Activated T-helper 2 cell treated with anti-CD3 and anti-CD28 coated beads, Interferon-gamma antibody, Interleukin-2, Interleukin-4, amounts not matched to agents 10 μg/mL and 5 μg/mL and 100 μg/mL, durations not matched to agents 14 hours and 24 hours and 36 hours (primary cell): ENCODE measurements at regions not wholly inside any gene's neighbourhood (a gene's known extent, or its start where the extent isn't known, plus 50 kb on each side); places are given as distances from the start of the nearest gene placed in this dataset.
"Not testable (repeated sequence)": the region's sequence is repeated elsewhere in the genome, so short reads cannot be mapped to it uniquely, and the experiment has no call there.

Experiments
- DNase-seq: peaks from one replicate; pipeline ENCODE4 v3.0.0; 2021; ENCODE audit warnings: low spot score
- H3K27ac Mint-ChIP-seq: one replicate; pipeline ENCODE4 v1.8.0; 2021; ENCODE audit warnings: mixed read lengths
- H3K27me3 Mint-ChIP-seq: one replicate; pipeline ENCODE4 v1.8.0; 2021; ENCODE audit warnings: low read depth, mixed read lengths
- H3K36me3 Mint-ChIP-seq: one replicate; pipeline ENCODE4 v1.8.0; 2021; ENCODE audit warnings: low read depth, mixed read lengths
- H3K4me1 Mint-ChIP-seq: one replicate; pipeline ENCODE4 v1.8.0; 2021; ENCODE audit warnings: low read depth, mixed read lengths
- H3K4me3 Mint-ChIP-seq: one replicate; pipeline ENCODE4 v1.8.0; 2021; ENCODE audit warnings: low read depth, mild to moderate bottlenecking, moderate library complexity, mixed read lengths
- H3K9me3 Mint-ChIP-seq: one replicate; pipeline ENCODE4 v1.8.0; 2021; ENCODE audit warnings: mixed read lengths
- intact Hi-C: fragments of 100-400 bp; cut with micrococcal nuclease; formaldehyde crosslinking; loops from one replicate; pipeline ENCODE4 v1.15.1; 2023

GRCh38 chr13:107649079-107649478 is 566.3 kb downstream of the LIG4 start:
- no peaks in the 10 kb centered on the region for H3K36me3 Mint-ChIP-seq
- intact Hi-C loops, result no loop called here

GRCh38 chr13:107644136-107644535 is 571.2 kb downstream of the LIG4 start:
- no peaks in the 10 kb centered on the region for H3K27me3 Mint-ChIP-seq
- no peaks in the 10 kb centered on the region for H3K36me3 Mint-ChIP-seq
- H3K27ac Mint-ChIP-seq, result no peak overlapping the region
- intact Hi-C loops, result no loop called here
- no peaks in the 10 kb centered on the region for H3K4me1 Mint-ChIP-seq
- H3K4me3 Mint-ChIP-seq, result no peak overlapping the region
- no peak for DNase-seq
- no peaks in the 10 kb centered on the region for H3K9me3 Mint-ChIP-seq

More at GRCh38 chr13:107649079-107649478, 566.3 kb downstream of the LIG4 start:
- no peaks in the 10 kb centered on the region for H3K27me3 Mint-ChIP-seq
- peaks cover 4% of the 10 kb centered on the region for H3K9me3 Mint-ChIP-seq
- no peak overlapping the region for H3K4me3 Mint-ChIP-seq
- no peak overlapping the region for H3K27ac Mint-ChIP-seq
- DNase-seq, result no peak
- H3K4me1 Mint-ChIP-seq, result no peaks in the 10 kb centered on the region

- no peaks in the 10 kb centered on the region for H3K36me3 Mint-ChIP-seq
- intact Hi-C loops, result no loop called here
- no peak overlapping the region for H3K27ac Mint-ChIP-seq
These were observed 571.7 kb downstream of the LIG4 start for GRCh38 chr13:107643615-107644014.

GRCh38 chr13:107642831-107643230 is 572.5 kb downstream of the LIG4 start:
- no peaks in the 10 kb centered on the region for H3K27me3 Mint-ChIP-seq
- H3K9me3 Mint-ChIP-seq, result no peaks in the 10 kb centered on the region
- no peak for DNase-seq
- no peak overlapping the region for H3K4me3 Mint-ChIP-seq
- no peak overlapping the region for H3K27ac Mint-ChIP-seq
- intact Hi-C loops, result no loop called here
- no peaks in the 10 kb centered on the region for H3K4me1 Mint-ChIP-seq
- H3K36me3 Mint-ChIP-seq, result no peaks in the 10 kb centered on the region

More at GRCh38 chr13:107643615-107644014, 571.7 kb downstream of the LIG4 start:
- Mint-ChIP-seq H3K4me3 (no peak overlapping the region), H3K9me3 (no peaks in the 10 kb centered on the region), H3K4me1 (no peaks in the 10 kb centered on the region), H3K27me3 (no peaks in the 10 kb centered on the region)
- no peak for DNase-seq

DNA sequence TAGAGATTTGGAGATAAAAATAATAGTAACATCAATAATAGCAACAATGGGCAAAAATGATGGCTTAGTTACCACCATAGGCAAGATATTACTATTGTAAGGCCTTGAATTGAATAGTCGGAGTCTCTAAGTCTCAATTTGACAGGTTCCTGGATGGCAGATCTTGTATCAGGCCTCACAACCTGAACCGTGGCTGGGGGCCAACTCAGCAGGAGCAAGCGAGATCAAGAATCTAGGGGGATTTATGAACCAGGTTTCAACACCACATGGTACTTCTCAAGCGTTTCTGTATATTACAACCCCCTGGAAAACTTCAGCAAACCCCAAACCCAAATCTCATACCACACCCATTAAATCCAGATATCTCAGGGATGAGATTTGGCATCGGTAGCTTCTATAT is 573.8 kb downstream of the LIG4 start:
- H3K27ac Mint-ChIP-seq, result no peak overlapping the region
- H3K4me3 Mint-ChIP-seq, result no peak overlapping the region

GRCh38 chr13:107625648-107626047 is 589.7 kb downstream of the LIG4 start:
- Mint-ChIP-seq H3K9me3 (peaks cover 11% of the 10 kb centered on the region), H3K4me3 (no peak overlapping the region), H3K36me3 (no peaks in the 10 kb centered on the region), H3K27ac (no peak overlapping the region), H3K27me3 (no peaks in the 10 kb centered on the region), H3K4me1 (no peaks in the 10 kb centered on the region)
- no peak for DNase-seq
- intact Hi-C loops, result no loop called here

More for the DNA sequence above, 573.8 kb downstream of the LIG4 start:
- Mint-ChIP-seq H3K9me3 (no peaks in the 10 kb centered on the region), H3K27me3 (no peaks in the 10 kb centered on the region), H3K36me3 (no peaks in the 10 kb centered on the region), H3K4me1 (no peaks in the 10 kb centered on the region)
- intact Hi-C loops, result no loop called here
- no peak for DNase-seq

GRCh38 chr13:107617527-107617926 is 597.8 kb downstream of the LIG4 start:
- H3K9me3 Mint-ChIP-seq, result peaks cover 10% of the 10 kb centered on the region
- intact Hi-C loops, result no loop called here
- no peak for DNase-seq
- H3K27ac Mint-ChIP-seq, result no peak overlapping the region
- H3K27me3 Mint-ChIP-seq, result no peaks in the 10 kb centered on the region
- no peak overlapping the region for H3K4me3 Mint-ChIP-seq
- no peaks in the 10 kb centered on the region for H3K4me1 Mint-ChIP-seq
- H3K36me3 Mint-ChIP-seq, result no peaks in the 10 kb centered on the region

DNA sequence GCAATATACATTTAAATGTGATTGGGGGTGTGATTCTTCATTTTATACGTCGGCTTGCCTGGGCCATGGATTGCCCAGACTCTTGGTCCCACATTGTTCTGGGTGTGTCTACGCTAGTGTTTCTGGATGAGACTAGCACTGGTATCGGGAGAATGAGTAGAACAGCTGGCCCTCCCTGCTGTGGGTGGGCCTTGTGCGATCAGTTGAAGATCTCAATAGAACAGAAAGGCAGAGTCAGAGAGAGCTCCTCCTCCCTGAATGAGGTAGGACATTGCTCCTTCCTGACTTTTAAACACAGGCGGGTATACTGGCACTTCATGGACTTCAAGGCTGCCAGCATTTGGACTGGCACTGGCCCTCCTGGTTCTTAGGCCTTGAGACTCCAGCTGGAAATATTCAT is 603.0 kb downstream of the LIG4 start:
- no peaks in the 10 kb centered on the region for H3K27me3 Mint-ChIP-seq
- DNase-seq, result no peak
- H3K36me3 Mint-ChIP-seq, result no peaks in the 10 kb centered on the region
- peaks cover 21% of the 10 kb centered on the region for H3K9me3 Mint-ChIP-seq
- H3K27ac Mint-ChIP-seq, result no peak overlapping the region
- H3K4me1 Mint-ChIP-seq, result no peaks in the 10 kb centered on the region
- intact Hi-C loops, result no loop called here
- no peak overlapping the region for H3K4me3 Mint-ChIP-seq

- intact Hi-C loops, result no loop called here
- H3K4me1 Mint-ChIP-seq, result no peaks in the 10 kb centered on the region
- H3K27me3 Mint-ChIP-seq, result no peaks in the 10 kb centered on the region
These were observed 606.6 kb downstream of the LIG4 start for GRCh38 chr13:107608736-107609135.

GRCh38 chr13:107600971-107601370 is 614.4 kb downstream of the LIG4 start:
- H3K27ac Mint-ChIP-seq, result no peak overlapping the region
- intact Hi-C loops, result no loop called here
- no peaks in the 10 kb centered on the region for H3K36me3 Mint-ChIP-seq
- H3K9me3 Mint-ChIP-seq, result no peaks in the 10 kb centered on the region
- H3K27me3 Mint-ChIP-seq, result no peaks in the 10 kb centered on the region
- H3K4me3 Mint-ChIP-seq, result no peak overlapping the region
- H3K4me1 Mint-ChIP-seq, result no peaks in the 10 kb centered on the region
- DNase-seq, result no peak

More at GRCh38 chr13:107608736-107609135, 606.6 kb downstream of the LIG4 start:
- Mint-ChIP-seq H3K4me3 (no peak overlapping the region), H3K27ac (no peak overlapping the region), H3K9me3 (peaks cover 17% of the 10 kb centered on the region), H3K36me3 (no peaks in the 10 kb centered on the region)
- no peak for DNase-seq

DNA sequence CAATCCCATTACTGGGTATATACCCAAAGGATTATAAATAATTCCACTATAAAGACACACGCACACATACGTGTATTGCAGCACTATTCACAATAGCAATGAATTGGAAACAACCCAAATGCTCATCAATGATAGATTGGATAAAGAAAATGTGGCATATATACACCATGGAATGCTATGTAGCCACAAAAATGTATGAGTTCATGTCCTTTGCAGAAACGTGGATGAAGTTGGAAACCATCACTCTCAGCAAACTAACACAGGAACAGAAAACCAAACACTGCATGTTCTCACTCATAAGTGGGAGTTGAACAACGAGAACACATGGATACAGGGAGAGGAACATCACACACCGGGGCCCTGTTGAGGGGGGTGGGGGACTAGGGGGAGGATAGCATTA is 619.0 kb downstream of the LIG4 start:
- H3K36me3 Mint-ChIP-seq, H3K4me1 Mint-ChIP-seq, intact Hi-C loops, DNase-seq, H3K27ac Mint-ChIP-seq, H3K27me3 Mint-ChIP-seq, H3K4me3 Mint-ChIP-seq, H3K9me3 Mint-ChIP-seq: not testable (repeated sequence)

DNA sequence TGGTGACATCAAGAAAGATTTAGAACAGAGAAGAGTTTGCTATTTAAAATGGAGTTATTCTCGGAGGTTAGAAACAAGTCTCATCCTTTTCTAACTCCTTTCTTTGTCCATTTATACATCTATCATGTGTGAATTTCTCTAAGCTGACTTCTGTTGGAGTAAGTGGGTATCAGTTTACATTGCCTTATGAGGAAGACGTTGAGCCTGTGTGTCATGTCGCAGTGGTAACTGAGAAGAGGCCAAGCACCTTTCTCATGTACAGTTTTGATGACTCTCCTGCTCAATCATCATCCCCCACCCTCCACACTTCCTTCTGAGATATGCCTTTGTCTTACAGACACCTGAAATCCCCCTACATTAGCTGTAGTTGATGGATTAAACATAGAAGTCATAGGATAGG is 624.8 kb downstream of the LIG4 start:
- Mint-ChIP-seq H3K4me3 (no peak overlapping the region), H3K36me3 (no peaks in the 10 kb centered on the region), H3K9me3 (peaks cover 6% of the 10 kb centered on the region), H3K4me1 (no peaks in the 10 kb centered on the region), H3K27ac (no peak overlapping the region), H3K27me3 (no peaks in the 10 kb centered on the region)
- no peak for DNase-seq
- intact Hi-C loops, result no loop called here

- Mint-ChIP-seq H3K36me3 (no peaks in the 10 kb centered on the region), H3K4me3 (no peak overlapping the region), H3K27me3 (no peaks in the 10 kb centered on the region), H3K9me3 (peaks cover 6% of the 10 kb centered on the region), H3K27ac (no peak overlapping the region), H3K4me1 (no peaks in the 10 kb centered on the region)
- no peak for DNase-seq
- intact Hi-C loops, result no loop called here
These were observed 627.7 kb downstream of the LIG4 start for GRCh38 chr13:107587681-107588080.

GRCh38 chr13:107586216-107586615 is 629.1 kb downstream of the LIG4 start:
- intact Hi-C loops, result no loop called here
- no peak for DNase-seq
- Mint-ChIP-seq H3K4me3 (no peak overlapping the region), H3K27ac (no peak overlapping the region), H3K4me1 (no peaks in the 10 kb centered on the region), H3K9me3 (peaks cover 5% of the 10 kb centered on the region), H3K36me3 (no peaks in the 10 kb centered on the region), H3K27me3 (no peaks in the 10 kb centered on the region)
